ENCODE measurements at regions not wholly inside any gene's neighbourhood (a gene's known extent, or its start where the extent isn't known, plus 50 kb on each side); places are given as distances from the start of the nearest gene placed in this dataset.

- TF ChIP-seq EZH2 (IDR thresholded peaks at IDR 0.05; ENCODE audit: borderline replicate concordance, insufficient read depth, low read depth, low read length, poor library complexity, severe bottlenecking), result no peak
- TF ChIP-seq, protein P1, sequence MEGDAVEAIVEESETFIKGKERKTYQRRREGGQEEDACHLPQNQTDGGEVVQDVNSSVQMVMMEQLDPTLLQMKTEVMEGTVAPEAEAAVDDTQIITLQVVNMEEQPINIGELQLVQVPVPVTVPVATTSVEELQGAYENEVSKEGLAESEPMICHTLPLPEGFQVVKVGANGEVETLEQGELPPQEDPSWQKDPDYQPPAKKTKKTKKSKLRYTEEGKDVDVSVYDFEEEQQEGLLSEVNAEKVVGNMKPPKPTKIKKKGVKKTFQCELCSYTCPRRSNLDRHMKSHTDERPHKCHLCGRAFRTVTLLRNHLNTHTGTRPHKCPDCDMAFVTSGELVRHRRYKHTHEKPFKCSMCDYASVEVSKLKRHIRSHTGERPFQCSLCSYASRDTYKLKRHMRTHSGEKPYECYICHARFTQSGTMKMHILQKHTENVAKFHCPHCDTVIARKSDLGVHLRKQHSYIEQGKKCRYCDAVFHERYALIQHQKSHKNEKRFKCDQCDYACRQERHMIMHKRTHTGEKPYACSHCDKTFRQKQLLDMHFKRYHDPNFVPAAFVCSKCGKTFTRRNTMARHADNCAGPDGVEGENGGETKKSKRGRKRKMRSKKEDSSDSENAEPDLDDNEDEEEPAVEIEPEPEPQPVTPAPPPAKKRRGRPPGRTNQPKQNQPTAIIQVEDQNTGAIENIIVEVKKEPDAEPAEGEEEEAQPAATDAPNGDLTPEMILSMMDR (IDR thresholded peaks at IDR 0.05), result no peak
Measured at GRCh38 chr5:3350781-3351180, 244.9 kb upstream of the IRX1 start.
